DND-41 (cell line): ENCODE measurements at regions not wholly inside any gene's neighbourhood (a gene's known extent, or its start where the extent isn't known, plus 50 kb on each side); places are given as distances from the start of the nearest gene placed in this dataset.

Experiments used
- EZH2 ChIP-seq: IDR thresholded peaks from 3 replicates; pipeline ENCODE4 v1.6.1; 2012; ENCODE audit warnings: borderline replicate concordance, low read depth, mild to moderate bottlenecking, moderate library complexity, low read length, inconsistent platforms; ENCODE audit not compliant: severe bottlenecking
- TF ChIP-seq, protein P1 (sequence below): IDR thresholded peaks from 2 replicates; pipeline ENCODE4 v1.5.1; 2012; ENCODE audit warnings: borderline replicate concordance, low read length, moderate library complexity, mild to moderate bottlenecking; ENCODE audit not compliant: poor library complexity, severe bottlenecking; ENCODE audit errors: extremely low read depth

DNA sequence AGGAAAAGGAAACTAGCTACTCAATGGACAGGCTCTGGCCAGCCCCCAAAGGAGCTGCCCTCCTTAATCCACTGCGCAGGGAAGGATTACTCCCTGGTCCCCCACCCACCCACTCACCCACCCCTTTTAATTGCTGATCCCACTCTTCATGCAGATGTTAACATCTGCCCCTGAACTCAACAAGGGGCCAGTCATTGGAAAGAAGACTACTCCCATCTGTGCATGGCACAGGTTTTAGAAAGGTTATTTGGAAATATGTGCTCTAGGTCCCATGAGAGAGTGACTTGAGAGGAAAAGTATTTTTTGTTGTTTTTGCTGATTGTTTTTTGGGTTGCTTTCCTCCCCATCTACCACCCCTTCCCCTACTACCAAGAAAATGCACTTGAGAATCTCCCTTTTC is 94.4 kb upstream of the FGGY start:
- no peak for TF ChIP-seq EZH2
- TF ChIP-seq, protein P1, sequence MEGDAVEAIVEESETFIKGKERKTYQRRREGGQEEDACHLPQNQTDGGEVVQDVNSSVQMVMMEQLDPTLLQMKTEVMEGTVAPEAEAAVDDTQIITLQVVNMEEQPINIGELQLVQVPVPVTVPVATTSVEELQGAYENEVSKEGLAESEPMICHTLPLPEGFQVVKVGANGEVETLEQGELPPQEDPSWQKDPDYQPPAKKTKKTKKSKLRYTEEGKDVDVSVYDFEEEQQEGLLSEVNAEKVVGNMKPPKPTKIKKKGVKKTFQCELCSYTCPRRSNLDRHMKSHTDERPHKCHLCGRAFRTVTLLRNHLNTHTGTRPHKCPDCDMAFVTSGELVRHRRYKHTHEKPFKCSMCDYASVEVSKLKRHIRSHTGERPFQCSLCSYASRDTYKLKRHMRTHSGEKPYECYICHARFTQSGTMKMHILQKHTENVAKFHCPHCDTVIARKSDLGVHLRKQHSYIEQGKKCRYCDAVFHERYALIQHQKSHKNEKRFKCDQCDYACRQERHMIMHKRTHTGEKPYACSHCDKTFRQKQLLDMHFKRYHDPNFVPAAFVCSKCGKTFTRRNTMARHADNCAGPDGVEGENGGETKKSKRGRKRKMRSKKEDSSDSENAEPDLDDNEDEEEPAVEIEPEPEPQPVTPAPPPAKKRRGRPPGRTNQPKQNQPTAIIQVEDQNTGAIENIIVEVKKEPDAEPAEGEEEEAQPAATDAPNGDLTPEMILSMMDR = no peak
